ENCODE measurements at regions not wholly inside any gene's neighbourhood (a gene's known extent, or its start where the extent isn't known, plus 50 kb on each side); places are given as distances from the start of the nearest gene placed in this dataset.

DNA sequence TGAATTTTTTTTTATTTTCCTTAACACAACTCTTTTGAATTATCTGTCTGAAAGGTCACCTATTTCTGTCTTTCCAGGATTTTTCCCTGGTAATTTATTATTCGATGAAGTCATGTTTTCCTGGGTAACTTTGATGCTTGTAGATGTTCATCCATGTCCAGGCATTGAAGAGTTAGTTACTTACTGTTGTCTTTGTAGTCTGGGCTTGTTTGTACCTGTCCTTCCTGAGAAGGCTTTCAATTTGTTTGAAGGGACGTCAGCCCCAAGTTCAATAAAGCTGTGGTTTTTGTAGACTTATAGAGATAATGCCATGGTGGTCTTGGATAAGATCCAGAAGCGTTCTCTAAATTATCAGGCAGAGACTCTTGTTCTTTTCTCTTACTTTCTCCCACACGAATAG is 252.4 kb upstream of the ARHGAP24 start:
- TF ChIP-seq CTCF (IDR thresholded peaks at IDR 0.05): no peak

DNA sequence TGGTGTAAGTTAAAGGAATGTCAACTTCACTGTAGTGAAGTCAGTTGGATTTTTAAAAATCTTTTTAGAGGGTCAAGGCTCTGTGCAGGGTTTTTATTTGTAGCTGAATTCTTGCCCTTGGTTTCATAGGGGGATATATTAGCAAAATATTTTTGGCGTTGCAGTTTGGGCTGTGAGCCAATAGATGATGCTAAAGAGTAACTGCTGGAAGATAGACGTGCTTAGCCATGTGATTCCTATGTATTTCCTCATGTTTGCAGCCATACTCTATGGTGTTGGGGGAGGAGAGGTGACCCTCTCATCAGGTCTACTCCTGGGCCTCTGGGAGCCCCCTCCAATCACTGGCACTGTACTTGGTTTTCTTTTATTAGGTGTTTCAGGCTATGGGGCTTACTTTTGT is 246.7 kb upstream of the ARHGAP24 start:
- no peak for TF ChIP-seq CTCF (IDR thresholded peaks at IDR 0.05)

DNA sequence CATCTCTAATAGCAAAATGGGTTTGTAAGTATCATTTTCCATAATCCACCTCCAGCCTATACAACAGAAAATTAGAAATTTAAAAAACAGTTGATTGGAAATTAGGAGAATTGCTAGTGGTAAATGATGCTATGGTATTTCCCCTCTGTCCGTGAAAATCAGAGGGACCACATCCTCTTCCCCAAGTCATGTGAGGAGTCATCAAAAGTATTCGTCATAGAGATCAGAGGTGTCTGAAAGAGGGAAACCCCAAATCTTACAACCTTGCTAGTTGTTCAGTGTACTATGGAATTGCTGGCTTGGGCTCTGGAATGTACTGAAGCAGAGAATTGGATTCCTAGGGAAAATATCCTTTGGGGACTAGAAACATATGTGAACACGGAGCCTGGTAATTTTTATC is 241.4 kb upstream of the ARHGAP24 start:
- TF ChIP-seq CTCF (IDR thresholded peaks at IDR 0.05): no peak

DNA sequence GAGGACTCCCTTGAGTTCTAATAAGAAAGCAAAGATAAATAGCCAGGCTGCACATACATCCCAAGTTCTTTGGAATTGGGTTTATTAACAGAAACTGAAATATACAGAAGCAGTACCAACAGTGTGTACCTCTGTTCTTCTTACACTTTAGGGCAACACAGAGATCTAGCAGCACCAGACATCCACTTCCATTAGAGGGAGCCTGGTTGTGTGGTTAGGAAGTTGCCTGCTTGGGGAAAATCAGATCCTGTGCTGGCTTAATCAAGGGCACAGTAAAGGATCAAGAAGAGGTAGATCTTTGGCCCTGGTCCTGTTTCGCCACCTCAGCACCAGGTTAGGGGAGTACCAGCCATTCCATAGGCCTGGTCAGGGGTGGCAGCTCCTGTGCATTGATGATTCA is 231.1 kb upstream of the ARHGAP24 start:
- 0 out of 2 replicates have a peak, but pooled peaks have one; percentile 8 for TF ChIP-seq CTCF (IDR thresholded peaks at IDR 0.05)

- TF ChIP-seq CTCF (IDR thresholded peaks at IDR 0.05): no peak
These were observed 230.3 kb upstream of the ARHGAP24 start for GRCh38 chr4:85244638-85245037.

DNA sequence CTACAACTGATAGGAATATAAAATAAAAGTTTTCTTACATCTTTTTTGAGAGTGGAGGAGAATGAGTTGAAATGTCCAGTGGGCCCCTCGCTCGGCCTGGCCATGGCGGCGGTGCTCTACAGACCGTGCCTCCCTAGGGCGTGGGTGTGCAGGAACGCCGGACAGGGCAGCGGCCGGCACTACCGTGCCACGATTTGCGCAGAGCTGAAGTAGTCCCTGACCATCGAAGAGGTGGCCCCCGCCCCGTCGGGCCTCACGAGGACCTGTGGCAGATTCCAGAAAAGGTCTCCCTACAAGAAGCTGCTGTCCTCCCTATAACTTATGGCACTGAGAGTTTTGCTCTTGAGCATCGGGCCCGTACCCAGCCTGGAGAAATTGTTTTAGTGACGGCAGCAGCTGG is 228.9 kb upstream of the ARHGAP24 start:
- no peak for TF ChIP-seq CTCF (IDR thresholded peaks at IDR 0.05)

- no peak for TF ChIP-seq CTCF (IDR thresholded peaks at IDR 0.05)
These were observed 224.1 kb upstream of the ARHGAP24 start for GRCh38 chr4:85250852-85251251.

- no peak for TF ChIP-seq CTCF (IDR thresholded peaks at IDR 0.05)
These were observed 217.1 kb upstream of the ARHGAP24 start for GRCh38 chr4:85257817-85258370.
